K562 (cell line): ENCODE measurements at regions not wholly inside any gene's neighbourhood (a gene's known extent, or its start where the extent isn't known, plus 50 kb on each side); places are given as distances from the start of the nearest gene placed in this dataset.

ENCODE experiments used
- MTF1 ChIP-seq: fragments of 250-450 bp; sonication (Bioruptor Pico); IDR thresholded peaks from 2 replicates; pipeline ENCODE4 v1.9.0; 2021; ENCODE audit warnings: moderate library complexity, mild to moderate bottlenecking, inconsistent platforms, borderline replicate concordance
- NBN ChIP-seq: fragments of 450-650 bp; IDR thresholded peaks from 2 replicates; pipeline ENCODE4 v1.6.1; 2016; ENCODE audit warnings: low read depth, mild to moderate bottlenecking
- TF ChIP-seq, protein P1 (sequence below): fragments of 250-450 bp; sonication (Bioruptor Pico); IDR thresholded peaks from 2 replicates; pipeline ENCODE4 v1.5.0; 2022; ENCODE audit warnings: mild to moderate bottlenecking
- TF ChIP-seq, protein P2 (sequence below): fragments of 450-650 bp; formaldehyde crosslinking; conservative IDR thresholded peaks from 2 replicates; pipeline ENCODE4 v1.4.0; 2022; ENCODE audit warnings: mild to moderate bottlenecking, missing genetic modification characterization
- TF ChIP-seq, protein P3 (sequence below): fragments of 250-450 bp; sonication (Bioruptor Pico); IDR thresholded peaks from 2 replicates; pipeline ENCODE4 v1.4.0; 2020; ENCODE audit warnings: mild to moderate bottlenecking, moderate library complexity
- TF ChIP-seq, protein P4 (sequence below): sonication (generic); formaldehyde crosslinking; IDR thresholded peaks from 2 replicates; pipeline ENCODE4 v1.8.0; 2022; ENCODE audit warnings: mild to moderate bottlenecking, missing genetic modification reagents

DNA sequence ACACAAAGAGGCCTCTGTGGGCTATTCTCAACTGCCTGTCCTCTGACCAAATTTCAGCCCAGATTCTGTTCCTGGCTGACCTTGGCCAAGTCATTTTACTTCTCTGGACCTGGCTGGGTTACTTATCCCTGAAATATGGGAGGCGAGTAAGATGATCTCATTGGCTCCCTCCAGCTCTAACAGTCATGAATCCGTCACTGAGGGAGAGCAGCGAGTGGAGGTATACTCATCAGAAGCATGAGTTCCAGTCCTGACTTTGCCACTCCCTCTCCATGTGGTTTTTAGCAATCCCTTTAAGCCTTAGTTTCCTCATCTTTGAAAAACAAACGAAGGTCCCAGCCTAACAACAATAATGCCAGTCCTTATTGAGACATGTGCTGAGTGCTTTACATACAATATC lies 63.5 kb downstream of the CCDC185 start (continued):
- TF ChIP-seq, protein P1, sequence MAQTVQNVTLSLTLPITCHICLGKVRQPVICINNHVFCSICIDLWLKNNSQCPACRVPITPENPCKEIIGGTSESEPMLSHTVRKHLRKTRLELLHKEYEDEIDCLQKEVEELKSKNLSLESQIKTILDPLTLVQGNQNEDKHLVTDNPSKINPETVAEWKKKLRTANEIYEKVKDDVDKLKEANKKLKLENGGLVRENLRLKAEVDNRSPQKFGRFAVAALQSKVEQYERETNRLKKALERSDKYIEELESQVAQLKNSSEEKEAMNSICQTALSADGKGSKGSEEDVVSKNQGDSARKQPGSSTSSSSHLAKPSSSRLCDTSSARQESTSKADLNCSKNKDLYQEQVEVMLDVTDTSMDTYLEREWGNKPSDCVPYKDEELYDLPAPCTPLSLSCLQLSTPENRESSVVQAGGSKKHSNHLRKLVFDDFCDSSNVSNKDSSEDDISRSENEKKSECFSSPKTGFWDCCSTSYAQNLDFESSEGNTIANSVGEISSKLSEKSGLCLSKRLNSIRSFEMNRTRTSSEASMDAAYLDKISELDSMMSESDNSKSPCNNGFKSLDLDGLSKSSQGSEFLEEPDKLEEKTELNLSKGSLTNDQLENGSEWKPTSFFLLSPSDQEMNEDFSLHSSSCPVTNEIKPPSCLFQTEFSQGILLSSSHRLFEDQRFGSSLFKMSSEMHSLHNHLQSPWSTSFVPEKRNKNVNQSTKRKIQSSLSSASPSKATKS (CRISPR knock-in tag), result no peak
- TF ChIP-seq, protein P2, sequence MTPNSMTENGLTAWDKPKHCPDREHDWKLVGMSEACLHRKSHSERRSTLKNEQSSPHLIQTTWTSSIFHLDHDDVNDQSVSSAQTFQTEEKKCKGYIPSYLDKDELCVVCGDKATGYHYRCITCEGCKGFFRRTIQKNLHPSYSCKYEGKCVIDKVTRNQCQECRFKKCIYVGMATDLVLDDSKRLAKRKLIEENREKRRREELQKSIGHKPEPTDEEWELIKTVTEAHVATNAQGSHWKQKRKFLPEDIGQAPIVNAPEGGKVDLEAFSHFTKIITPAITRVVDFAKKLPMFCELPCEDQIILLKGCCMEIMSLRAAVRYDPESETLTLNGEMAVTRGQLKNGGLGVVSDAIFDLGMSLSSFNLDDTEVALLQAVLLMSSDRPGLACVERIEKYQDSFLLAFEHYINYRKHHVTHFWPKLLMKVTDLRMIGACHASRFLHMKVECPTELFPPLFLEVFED, result no peak
- TF ChIP-seq, protein P3, sequence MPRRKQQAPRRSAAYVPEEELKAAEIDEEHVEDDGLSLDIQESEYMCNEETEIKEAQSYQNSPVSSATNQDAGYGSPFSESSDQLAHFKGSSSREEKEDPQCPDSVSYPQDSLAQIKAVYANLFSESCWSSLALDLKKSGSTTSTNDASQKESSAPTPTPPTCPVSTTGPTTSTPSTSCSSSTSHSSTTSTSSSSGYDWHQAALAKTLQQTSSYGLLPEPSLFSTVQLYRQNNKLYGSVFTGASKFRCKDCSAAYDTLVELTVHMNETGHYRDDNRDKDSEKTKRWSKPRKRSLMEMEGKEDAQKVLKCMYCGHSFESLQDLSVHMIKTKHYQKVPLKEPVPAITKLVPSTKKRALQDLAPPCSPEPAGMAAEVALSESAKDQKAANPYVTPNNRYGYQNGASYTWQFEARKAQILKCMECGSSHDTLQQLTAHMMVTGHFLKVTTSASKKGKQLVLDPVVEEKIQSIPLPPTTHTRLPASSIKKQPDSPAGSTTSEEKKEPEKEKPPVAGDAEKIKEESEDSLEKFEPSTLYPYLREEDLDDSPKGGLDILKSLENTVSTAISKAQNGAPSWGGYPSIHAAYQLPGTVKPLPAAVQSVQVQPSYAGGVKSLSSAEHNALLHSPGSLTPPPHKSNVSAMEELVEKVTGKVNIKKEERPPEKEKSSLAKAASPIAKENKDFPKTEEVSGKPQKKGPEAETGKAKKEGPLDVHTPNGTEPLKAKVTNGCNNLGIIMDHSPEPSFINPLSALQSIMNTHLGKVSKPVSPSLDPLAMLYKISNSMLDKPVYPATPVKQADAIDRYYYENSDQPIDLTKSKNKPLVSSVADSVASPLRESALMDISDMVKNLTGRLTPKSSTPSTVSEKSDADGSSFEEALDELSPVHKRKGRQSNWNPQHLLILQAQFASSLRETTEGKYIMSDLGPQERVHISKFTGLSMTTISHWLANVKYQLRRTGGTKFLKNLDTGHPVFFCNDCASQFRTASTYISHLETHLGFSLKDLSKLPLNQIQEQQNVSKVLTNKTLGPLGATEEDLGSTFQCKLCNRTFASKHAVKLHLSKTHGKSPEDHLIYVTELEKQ (CRISPR knock-in tag), result no peak
- TF ChIP-seq, protein P4, sequence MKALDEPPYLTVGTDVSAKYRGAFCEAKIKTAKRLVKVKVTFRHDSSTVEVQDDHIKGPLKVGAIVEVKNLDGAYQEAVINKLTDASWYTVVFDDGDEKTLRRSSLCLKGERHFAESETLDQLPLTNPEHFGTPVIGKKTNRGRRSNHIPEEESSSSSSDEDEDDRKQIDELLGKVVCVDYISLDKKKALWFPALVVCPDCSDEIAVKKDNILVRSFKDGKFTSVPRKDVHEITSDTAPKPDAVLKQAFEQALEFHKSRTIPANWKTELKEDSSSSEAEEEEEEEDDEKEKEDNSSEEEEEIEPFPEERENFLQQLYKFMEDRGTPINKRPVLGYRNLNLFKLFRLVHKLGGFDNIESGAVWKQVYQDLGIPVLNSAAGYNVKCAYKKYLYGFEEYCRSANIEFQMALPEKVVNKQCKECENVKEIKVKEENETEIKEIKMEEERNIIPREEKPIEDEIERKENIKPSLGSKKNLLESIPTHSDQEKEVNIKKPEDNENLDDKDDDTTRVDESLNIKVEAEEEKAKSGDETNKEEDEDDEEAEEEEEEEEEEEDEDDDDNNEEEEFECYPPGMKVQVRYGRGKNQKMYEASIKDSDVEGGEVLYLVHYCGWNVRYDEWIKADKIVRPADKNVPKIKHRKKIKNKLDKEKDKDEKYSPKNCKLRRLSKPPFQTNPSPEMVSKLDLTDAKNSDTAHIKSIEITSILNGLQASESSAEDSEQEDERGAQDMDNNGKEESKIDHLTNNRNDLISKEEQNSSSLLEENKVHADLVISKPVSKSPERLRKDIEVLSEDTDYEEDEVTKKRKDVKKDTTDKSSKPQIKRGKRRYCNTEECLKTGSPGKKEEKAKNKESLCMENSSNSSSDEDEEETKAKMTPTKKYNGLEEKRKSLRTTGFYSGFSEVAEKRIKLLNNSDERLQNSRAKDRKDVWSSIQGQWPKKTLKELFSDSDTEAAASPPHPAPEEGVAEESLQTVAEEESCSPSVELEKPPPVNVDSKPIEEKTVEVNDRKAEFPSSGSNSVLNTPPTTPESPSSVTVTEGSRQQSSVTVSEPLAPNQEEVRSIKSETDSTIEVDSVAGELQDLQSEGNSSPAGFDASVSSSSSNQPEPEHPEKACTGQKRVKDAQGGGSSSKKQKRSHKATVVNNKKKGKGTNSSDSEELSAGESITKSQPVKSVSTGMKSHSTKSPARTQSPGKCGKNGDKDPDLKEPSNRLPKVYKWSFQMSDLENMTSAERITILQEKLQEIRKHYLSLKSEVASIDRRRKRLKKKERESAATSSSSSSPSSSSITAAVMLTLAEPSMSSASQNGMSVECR (CRISPR knock-in tag), result no peak
- TF ChIP-seq NBN, result no peak
- TF ChIP-seq MTF1 (CRISPR knock-in tag), result no peak
- TF ChIP-seq, all 486 proteins: peak for 0
